GM18505 (cell line): ENCODE measurements at regions not wholly inside any gene's neighbourhood (a gene's known extent, or its start where the extent isn't known, plus 50 kb on each side); places are given as distances from the start of the nearest gene placed in this dataset.

Experiments used
- ATAC-seq: cut with Tn5 transposase; IDR thresholded peaks from one replicate; pipeline ENCODE4 v1.9.1; 2021; ENCODE audit not compliant: unreplicated experiment
- POLR2A ChIP-seq: IDR thresholded peaks from 4 replicates; pipeline ENCODE4 v1.6.1; 2011; ENCODE audit warnings: borderline replicate concordance; ENCODE audit not compliant: insufficient read depth, insufficient read length; ENCODE audit errors: extremely low read depth

GRCh38 chr16:79703066-79703465 is 102.5 kb upstream of the MAF start:
- TF ChIP-seq POLR2A: no peak
- no peak for ATAC-seq

- no peak for TF ChIP-seq POLR2A
- ATAC-seq: no peak
Observed at GRCh38 chr16:79698341-79698753, 97.8 kb upstream of the MAF start.

DNA sequence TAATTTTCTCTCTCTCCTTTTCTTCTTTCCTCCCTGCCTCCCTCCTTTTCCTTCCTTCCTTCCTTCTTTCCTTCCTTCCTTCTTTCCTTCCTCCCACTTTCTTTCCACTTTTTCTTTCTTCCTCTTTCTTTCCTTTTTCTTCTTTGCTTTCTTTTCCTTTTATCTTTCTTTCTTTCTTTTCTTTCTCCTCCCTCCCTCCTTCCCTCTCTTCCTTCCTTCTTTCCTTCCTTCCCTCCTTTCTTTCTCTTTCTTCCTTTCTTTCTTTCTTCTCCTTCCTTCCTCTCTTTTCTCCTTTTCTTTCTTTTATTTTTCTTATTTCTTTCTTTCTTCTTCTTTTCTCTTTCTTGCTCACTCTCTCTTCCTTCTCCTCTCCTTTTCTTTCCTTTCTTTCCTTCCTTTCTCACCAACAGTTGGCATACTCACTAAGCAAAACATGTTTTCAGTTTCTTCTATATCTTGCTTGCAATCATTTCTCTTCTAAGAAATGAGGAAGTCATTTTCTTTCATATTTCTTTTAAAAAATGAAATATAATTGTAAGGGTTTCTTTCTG is 97.1 kb upstream of the MAF start:
- no peak for TF ChIP-seq POLR2A
- ATAC-seq: no peak

DNA sequence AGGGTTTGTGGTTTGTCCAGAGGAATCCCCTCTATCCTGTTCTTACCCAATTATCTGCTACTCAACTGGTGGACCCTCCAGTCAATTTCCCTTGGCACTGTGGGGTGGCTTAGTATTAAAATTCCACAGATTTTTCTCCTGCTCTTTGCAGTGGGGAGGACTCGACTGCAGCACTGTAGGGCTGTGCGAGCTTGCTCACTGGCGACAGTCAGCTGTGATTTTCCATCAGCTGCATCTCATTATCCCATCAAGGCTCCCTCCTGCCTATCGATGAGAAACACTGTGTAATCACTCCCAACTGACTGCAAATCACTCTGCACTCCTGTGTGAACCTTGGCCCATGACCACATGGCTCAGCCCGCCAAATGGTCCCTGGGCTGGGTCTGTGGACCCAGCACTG is 90.5 kb upstream of the MAF start:
- ATAC-seq: no peak
- TF ChIP-seq POLR2A: no peak

DNA sequence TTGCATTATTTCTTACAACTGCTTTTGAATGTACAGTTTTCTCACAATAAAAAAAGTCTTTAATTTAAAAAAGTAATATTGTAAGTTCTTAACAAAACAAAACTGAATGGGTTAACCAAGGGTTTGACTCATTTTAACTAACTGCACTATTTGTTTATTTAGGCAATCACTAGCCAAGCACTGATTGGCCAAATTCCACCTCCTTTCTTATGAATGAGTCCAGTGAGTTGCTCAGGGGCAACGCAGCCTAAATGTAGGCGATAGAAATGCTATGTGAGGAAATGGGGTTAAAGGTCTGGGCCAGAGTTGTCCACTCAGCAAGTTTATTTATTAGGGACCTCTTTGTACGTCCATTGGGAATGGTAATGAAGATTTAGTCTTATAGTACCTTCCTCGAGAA is 89.6 kb upstream of the MAF start:
- ATAC-seq: no peak
- no peak for TF ChIP-seq POLR2A

DNA sequence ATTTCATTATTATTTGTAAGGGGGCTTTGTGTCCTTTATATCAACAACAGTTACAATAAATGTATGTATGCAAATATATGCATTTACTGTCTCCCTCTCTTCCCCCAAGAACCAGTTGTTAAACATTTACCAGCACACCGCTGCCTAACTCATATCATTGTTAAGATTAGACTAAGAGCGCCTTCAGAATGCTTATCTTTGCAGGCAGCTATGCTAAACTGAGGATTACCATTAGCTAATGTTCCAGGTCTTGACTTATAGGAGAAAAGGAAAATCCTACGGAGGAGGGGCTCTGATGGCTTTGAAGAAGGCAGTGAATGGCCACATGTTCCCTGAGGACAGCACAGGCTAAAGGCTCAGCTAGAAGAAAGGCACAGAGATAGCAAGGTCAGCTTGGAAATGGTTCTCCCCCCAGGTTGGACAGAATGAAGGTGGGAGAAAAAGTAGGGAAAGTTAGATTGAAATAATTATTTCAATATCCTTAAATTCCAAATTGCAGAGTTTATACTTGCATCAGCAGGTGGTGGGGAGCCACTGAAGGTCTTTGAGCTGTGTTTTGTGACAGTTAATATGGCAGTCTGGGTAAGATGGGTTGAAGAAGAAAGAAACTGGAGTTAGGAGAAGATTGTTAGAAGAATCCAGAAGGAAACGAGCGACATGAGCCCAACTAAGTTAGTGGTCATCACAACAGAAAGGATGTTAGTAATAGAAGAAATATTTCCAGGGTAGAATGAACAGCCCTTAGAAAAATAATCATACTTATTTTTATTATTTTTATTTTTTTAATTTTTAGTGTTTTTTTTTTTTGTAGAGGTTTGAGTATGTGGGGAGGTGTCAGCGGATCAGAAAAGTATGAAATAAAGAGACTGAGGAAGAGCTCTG is 87.0 kb upstream of the MAF start:
- TF ChIP-seq POLR2A: no peak
- no peak for ATAC-seq

- ATAC-seq: no peak
- no peak for TF ChIP-seq POLR2A
Observed at GRCh38 chr16:79685871-79686270, 85.3 kb upstream of the MAF start.

GRCh38 chr16:79679334-79679733 is 78.8 kb upstream of the MAF start:
- no peak for TF ChIP-seq POLR2A
- ATAC-seq: no peak

DNA sequence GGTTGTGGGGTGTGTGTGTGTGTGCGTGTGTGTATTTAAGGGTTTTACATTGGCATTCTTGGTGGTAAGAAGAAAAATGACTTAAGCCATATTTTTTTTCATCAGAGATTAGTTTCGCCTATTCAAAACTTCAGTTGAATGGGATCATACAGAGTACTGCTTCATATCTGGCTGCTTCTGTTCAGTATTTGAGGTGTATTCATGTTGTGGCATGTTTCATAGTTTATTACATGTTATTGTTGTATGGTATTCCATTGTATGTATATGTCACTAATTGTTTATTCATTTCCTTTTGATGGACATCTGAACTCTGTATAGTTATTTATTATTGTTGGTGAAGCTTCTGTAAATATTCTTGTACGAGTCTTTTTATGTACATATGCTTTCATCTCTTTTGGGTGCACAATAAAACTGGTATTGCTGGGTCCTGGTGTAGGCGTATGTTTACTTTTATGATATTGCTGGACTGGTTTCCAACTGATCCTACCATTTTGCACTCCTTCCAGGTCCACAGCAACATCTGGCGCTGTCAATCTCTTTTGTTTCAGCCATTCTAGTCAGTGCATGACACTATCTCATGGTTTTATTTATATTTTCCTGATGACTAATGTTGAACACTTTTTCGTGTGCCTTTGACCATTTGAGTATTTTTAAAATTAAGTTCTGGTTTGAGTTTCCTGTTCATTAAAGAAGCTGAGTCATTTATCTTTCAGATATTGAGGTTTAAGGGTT is 77.4 kb upstream of the MAF start:
- TF ChIP-seq POLR2A: no peak
- no peak for ATAC-seq

DNA sequence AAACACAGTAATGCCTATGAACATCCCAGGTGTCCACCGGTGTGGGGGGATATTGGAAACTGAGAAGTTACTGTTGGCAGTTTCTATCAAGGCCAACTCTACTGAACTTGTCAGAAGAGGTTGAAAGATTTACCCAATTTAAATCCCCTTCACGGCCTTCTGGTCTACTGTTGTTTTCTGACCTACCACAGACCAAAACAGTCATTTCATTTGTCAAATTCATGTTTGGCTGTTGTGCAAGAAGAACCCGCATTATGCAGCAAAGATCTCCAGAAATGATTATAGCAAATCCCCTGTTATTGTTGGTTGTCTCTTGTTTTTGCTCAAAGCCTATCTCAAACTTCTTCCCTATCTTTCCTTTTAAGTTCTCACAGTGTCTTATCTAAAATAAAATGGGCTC is 73.1 kb upstream of the MAF start:
- TF ChIP-seq POLR2A: no peak
- no peak for ATAC-seq

GRCh38 chr16:79672524-79672923 is 72.0 kb upstream of the MAF start:
- ATAC-seq: no peak
- no peak for TF ChIP-seq POLR2A

GRCh38 chr16:79668502-79668901 is 68.0 kb upstream of the MAF start:
- no peak for ATAC-seq
- no peak for TF ChIP-seq POLR2A

GRCh38 chr16:79665970-79666369 is 65.4 kb upstream of the MAF start:
- TF ChIP-seq POLR2A: no peak

DNA sequence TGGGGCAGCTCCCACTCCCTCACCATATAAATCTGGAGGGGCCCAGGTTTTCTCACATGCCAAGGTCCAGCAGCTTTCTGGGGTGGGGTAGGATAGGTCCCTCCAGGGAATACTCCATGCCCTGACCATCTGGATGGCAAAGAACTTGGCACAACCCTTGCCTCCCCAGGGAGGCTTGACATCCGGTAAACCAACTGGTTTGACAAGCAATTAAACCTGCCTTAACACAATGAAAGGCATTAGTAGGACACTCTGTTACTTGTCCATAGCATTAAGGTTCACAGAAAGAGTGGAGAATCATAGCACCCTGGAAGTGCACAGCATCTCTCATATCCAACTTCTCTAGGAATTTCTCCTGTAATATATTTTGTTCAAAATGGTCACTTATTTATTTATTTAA is 63.9 kb upstream of the MAF start:
- no peak for ATAC-seq
- TF ChIP-seq POLR2A: no peak

More at GRCh38 chr16:79665970-79666369, 65.4 kb upstream of the MAF start:
- no peak for ATAC-seq
